ENCODE measurements at regions not wholly inside any gene's neighbourhood (a gene's known extent, or its start where the extent isn't known, plus 50 kb on each side); places are given as distances from the start of the nearest gene placed in this dataset.

GRCh38 chr3:70554170-70554569 is 241.7 kb upstream of the MDFIC2 start:
- no peak for DNase-seq

GRCh38 chr3:70550723-70551319 is 238.4 kb upstream of the MDFIC2 start:
- peak; percentile 81 to 84 for DNase-seq

- DNase-seq = no peak
These were observed 234.2 kb upstream of the MDFIC2 start for GRCh38 chr3:70546679-70547078.

- DNase-seq = no peak
These were observed 231.1 kb upstream of the MDFIC2 start for GRCh38 chr3:70543493-70543892.

- no peak for DNase-seq
These were observed 227.5 kb upstream of the MDFIC2 start for GRCh38 chr3:70539908-70540307.

- DNase-seq = no peak
These were observed 220.4 kb upstream of the MDFIC2 start for GRCh38 chr3:70532806-70533205.

GRCh38 chr3:70531838-70532489 is 219.5 kb upstream of the MDFIC2 start:
- DNase-seq = no peak

GRCh38 chr3:70531063-70531657 is 218.7 kb upstream of the MDFIC2 start:
- no peak for DNase-seq

GRCh38 chr3:70530626-70531025 is 218.2 kb upstream of the MDFIC2 start:
- DNase-seq = no peak

GRCh38 chr3:70527026-70527425 is 214.6 kb upstream of the MDFIC2 start:
- no peak for DNase-seq

- DNase-seq = no peak
These were observed 207.6 kb upstream of the MDFIC2 start for GRCh38 chr3:70519913-70520659.

- DNase-seq = no peak
These were observed 206.6 kb upstream of the MDFIC2 start for GRCh38 chr3:70519026-70519425.

- DNase-seq = no peak
These were observed 205.9 kb upstream of the MDFIC2 start for GRCh38 chr3:70518356-70518755.

- no peak for DNase-seq
These were observed 204.9 kb upstream of the MDFIC2 start for GRCh38 chr3:70517124-70517890.

- no peak for DNase-seq
These were observed 203.6 kb upstream of the MDFIC2 start for GRCh38 chr3:70516076-70516475.

GRCh38 chr3:70507486-70507885 is 195.0 kb upstream of the MDFIC2 start:
- DNase-seq = no peak

- DNase-seq = no peak
These were observed 194.3 kb upstream of the MDFIC2 start for GRCh38 chr3:70506775-70507174.

- DNase-seq = no peak
These were observed 189.1 kb upstream of the MDFIC2 start for GRCh38 chr3:70501561-70501960.

GRCh38 chr3:70488816-70489215 is 176.4 kb upstream of the MDFIC2 start:
- no peak for DNase-seq

GRCh38 chr3:70488131-70488530 is 175.7 kb upstream of the MDFIC2 start:
- DNase-seq = no peak

- no peak for DNase-seq
These were observed 174.1 kb upstream of the MDFIC2 start for GRCh38 chr3:70486414-70487017.

GRCh38 chr3:70476174-70476573 is 163.7 kb upstream of the MDFIC2 start:
- DNase-seq = no peak

All from activated CD4-positive, alpha-beta T cell treated with anti-CD3 and anti-CD28 coated beads, Interleukin-2, amount 50 U/mL, for 48 hours (primary cell).